ENCODE measurements at regions not wholly inside any gene's neighbourhood (a gene's known extent, or its start where the extent isn't known, plus 50 kb on each side); places are given as distances from the start of the nearest gene placed in this dataset.

- no peak for TF ChIP-seq CTCF (IDR thresholded peaks at IDR 0.05; ENCODE audit: poor library complexity, severe bottlenecking)
- no peaks in the 10 kb centered on the region for H3K9me3 ChIP-seq (ENCODE audit: severe bottlenecking)
- DNase-seq (ENCODE audit: low spot score) (no peak), ATAC-seq (ENCODE audit: low read depth) (no peak)
- no peak overlapping the region for H3K27ac ChIP-seq (ENCODE audit: poor library complexity, severe bottlenecking)
- H3K4me1 ChIP-seq (ENCODE audit: insufficient read depth, poor library complexity, severe bottlenecking), result no peaks in the 10 kb centered on the region
- no peaks in the 10 kb centered on the region for H3K27me3 ChIP-seq (ENCODE audit: insufficient read depth, poor library complexity, severe bottlenecking)
- H3K4me3 ChIP-seq (ENCODE audit: severe bottlenecking), result no peak overlapping the region
- no peaks in the 10 kb centered on the region for H3K36me3 ChIP-seq (ENCODE audit: low read depth)
Measured at GRCh38 chr9:82675102-82675501, 387.8 kb downstream of the RASEF start.

GRCh38 chr9:82675605-82676004, 387.3 kb downstream of the RASEF start:
- Histone ChIP-seq H3K36me3 (ENCODE audit: low read depth) (no peaks in the 10 kb centered on the region), H3K27ac (ENCODE audit: poor library complexity, severe bottlenecking) (no peak overlapping the region), H3K4me3 (ENCODE audit: severe bottlenecking) (no peak overlapping the region), H3K4me1 (ENCODE audit: insufficient read depth, poor library complexity, severe bottlenecking) (no peaks in the 10 kb centered on the region), H3K9me3 (ENCODE audit: severe bottlenecking) (no peaks in the 10 kb centered on the region), H3K27me3 (ENCODE audit: insufficient read depth, poor library complexity, severe bottlenecking) (no peaks in the 10 kb centered on the region)
- TF ChIP-seq CTCF (IDR thresholded peaks at IDR 0.05; ENCODE audit: poor library complexity, severe bottlenecking), result no peak
- DNase-seq (ENCODE audit: low spot score) (no peak), ATAC-seq (ENCODE audit: low read depth) (no peak)

GRCh38 chr9:82677086-82677485, 385.9 kb downstream of the RASEF start:
- no peaks in the 10 kb centered on the region for H3K4me1 ChIP-seq (ENCODE audit: insufficient read depth, poor library complexity, severe bottlenecking)
- TF ChIP-seq CTCF (IDR thresholded peaks at IDR 0.05; ENCODE audit: poor library complexity, severe bottlenecking), result no peak
- no peak overlapping the region for H3K4me3 ChIP-seq (ENCODE audit: severe bottlenecking)
- no peaks in the 10 kb centered on the region for H3K9me3 ChIP-seq (ENCODE audit: severe bottlenecking)
- ATAC-seq (ENCODE audit: low read depth) (no peak), DNase-seq (ENCODE audit: low spot score) (no peak)
- H3K27me3 ChIP-seq (ENCODE audit: insufficient read depth, poor library complexity, severe bottlenecking), result no peaks in the 10 kb centered on the region
- H3K27ac ChIP-seq (ENCODE audit: poor library complexity, severe bottlenecking), result no peak overlapping the region
- H3K36me3 ChIP-seq (ENCODE audit: low read depth), result no peaks in the 10 kb centered on the region

DNA sequence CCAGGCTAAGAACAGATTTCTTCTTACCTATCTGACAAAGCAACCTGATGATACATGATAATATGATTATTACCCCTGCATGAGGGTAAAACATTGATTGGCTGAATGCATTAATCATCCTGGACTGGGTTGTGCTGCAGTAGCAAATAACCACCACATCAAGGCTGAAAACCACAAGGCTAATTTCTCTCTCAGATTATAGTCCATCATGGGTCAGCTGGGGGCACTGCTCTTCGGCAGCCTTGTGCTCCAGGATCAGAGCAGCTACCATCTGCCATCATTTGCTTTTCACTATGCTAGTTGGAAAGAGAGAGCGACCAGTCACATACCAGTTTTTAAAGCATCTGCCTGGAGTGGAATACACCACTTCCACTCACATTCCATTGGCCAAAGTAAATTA, 383.5 kb downstream of the RASEF start:
- TF ChIP-seq CTCF (IDR thresholded peaks at IDR 0.05; ENCODE audit: poor library complexity, severe bottlenecking), result no peak
- no peak for DNase-seq (ENCODE audit: low spot score)
- H3K4me3 ChIP-seq (ENCODE audit: severe bottlenecking), result no peak overlapping the region
- no peak for ATAC-seq (ENCODE audit: low read depth)
- no peaks in the 10 kb centered on the region for H3K4me1 ChIP-seq (ENCODE audit: insufficient read depth, poor library complexity, severe bottlenecking)
- H3K27ac ChIP-seq (ENCODE audit: poor library complexity, severe bottlenecking), result no peak overlapping the region
- H3K9me3 ChIP-seq (ENCODE audit: severe bottlenecking), result no peaks in the 10 kb centered on the region
- H3K27me3 ChIP-seq (ENCODE audit: insufficient read depth, poor library complexity, severe bottlenecking), result no peaks in the 10 kb centered on the region
- no peaks in the 10 kb centered on the region for H3K36me3 ChIP-seq (ENCODE audit: low read depth)

GRCh38 chr9:82680179-82680935, 382.6 kb downstream of the RASEF start:
- H3K27ac ChIP-seq (ENCODE audit: poor library complexity, severe bottlenecking), result no peak overlapping the region
- H3K4me1 ChIP-seq (ENCODE audit: insufficient read depth, poor library complexity, severe bottlenecking), result no peaks in the 10 kb centered on the region
- H3K27me3 ChIP-seq (ENCODE audit: insufficient read depth, poor library complexity, severe bottlenecking), result no peaks in the 10 kb centered on the region
- H3K36me3 ChIP-seq (ENCODE audit: low read depth), result no peaks in the 10 kb centered on the region
- no peaks in the 10 kb centered on the region for H3K9me3 ChIP-seq (ENCODE audit: severe bottlenecking)
- TF ChIP-seq CTCF (IDR thresholded peaks at IDR 0.05; ENCODE audit: poor library complexity, severe bottlenecking), result no peak
- no peak for ATAC-seq (ENCODE audit: low read depth)
- DNase-seq (ENCODE audit: low spot score), result no peak
- no peak overlapping the region for H3K4me3 ChIP-seq (ENCODE audit: severe bottlenecking)

All from RWPE2 (cell line).